ENCODE measurements at regions not wholly inside any gene's neighbourhood (a gene's known extent, or its start where the extent isn't known, plus 50 kb on each side); places are given as distances from the start of the nearest gene placed in this dataset.
A peak's percentile ranks its signal among the peaks of the same experiment; 100 is the strongest.
"Not testable (repeated sequence)": the region's sequence is repeated elsewhere in the genome, so short reads cannot be mapped to it uniquely, and the experiment has no call there.

DNA sequence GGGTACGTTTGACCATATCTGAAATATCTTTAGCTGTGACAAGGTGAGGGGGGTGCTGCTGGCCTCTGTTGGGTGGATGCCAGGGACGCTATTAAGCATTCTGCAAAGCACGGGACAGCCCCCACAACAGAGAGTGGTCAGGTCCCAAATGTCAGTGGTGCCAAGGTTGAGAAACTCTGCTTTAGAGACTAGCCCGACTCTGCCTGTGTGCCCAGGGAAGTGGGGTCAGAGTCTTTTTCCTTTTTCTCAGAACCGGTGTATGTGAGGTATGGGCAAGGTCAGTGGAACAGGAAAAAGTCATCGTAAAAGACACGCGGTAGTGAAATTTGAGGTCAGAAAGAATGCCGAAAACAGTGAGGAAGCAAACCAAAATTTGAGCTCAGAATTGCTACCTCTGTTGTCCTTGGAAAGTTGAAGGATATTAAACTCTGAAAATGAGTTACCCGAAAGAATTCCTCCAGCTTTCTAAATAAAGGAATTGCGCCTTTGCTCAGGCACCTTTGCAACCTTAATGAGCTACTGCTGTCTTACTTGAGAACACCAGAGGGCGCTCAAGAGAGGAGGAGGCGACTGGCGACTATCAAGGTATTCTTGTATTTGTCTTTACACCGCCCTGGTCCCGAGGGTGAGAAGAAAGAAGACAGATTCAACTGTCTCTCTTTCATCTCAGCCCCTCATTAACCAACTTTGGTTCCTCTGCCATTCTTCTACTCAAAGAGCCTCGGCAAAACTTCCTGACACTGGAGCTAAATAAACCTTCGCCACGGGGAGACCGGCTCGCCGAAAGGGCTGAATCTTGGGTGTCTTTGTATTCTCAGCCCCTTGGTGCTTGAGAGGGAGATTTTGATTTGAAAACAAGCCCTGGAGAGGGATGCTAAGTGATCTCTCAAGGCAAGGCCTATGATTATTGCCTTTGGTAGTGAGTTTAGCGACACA is 85.4 kb upstream of the OLIG2 start:
- DNase-seq (ENCODE audit: low read depth) = peak; percentile 31

DNA sequence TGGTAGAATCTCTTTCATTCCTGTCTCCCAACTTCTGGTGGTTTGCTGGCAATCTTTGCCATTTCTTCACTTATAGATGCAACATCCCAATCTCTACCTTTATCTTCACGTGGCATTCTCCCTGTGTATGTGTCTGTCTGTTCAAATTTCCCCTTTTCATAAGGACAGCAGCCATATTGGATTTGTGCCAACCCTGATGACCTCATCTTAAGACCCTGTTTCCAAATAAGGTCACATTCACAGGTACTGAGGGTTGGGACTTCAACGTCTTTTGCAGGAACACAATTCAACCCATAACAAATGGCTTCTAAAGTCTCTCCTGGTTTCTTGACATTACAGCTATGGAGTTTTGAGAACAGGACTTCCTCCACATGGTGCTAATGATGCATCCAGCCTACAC is 84.5 kb upstream of the OLIG2 start:
- no peak for DNase-seq (ENCODE audit: low read depth)

DNA sequence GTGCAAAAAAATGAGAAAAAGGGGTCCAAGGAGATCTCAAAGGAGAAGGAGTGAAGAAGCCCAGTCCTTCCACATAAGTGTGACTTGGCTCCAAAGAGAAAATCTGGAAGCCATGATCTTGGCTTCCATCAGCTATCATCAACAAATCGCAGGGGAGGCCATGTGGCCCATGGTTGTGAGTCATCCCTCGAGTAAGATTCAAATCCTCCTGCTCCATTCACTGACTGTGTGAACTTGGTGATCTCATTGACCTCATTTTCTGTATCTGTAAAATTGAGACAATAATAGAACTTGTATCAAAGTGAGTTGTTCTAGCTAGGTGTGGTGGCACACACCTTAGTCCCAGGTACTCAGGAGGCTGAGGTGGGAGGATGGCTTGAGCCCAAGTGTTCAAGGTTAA is 79.1 kb upstream of the OLIG2 start:
- no peak for DNase-seq (ENCODE audit: low read depth)

DNA sequence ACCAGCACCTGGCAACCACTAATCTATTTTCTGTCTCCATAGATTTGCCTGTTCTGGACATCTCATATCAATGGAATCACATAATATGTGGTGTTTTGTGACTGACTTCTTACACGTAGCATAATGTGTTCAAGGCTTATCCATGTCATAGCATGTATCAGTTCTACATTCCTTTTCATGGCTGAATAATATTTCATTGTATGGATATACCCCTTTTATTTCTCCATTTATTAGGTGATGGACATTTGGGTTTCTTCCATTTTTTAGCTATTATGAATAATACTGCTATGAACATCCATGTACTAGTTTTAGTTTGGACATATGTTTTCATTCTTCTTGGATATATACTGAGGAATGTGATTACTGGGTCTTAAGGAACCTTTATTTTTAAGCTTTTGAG is 78.0 kb upstream of the OLIG2 start:
- no peak for DNase-seq (ENCODE audit: low read depth)

DNA sequence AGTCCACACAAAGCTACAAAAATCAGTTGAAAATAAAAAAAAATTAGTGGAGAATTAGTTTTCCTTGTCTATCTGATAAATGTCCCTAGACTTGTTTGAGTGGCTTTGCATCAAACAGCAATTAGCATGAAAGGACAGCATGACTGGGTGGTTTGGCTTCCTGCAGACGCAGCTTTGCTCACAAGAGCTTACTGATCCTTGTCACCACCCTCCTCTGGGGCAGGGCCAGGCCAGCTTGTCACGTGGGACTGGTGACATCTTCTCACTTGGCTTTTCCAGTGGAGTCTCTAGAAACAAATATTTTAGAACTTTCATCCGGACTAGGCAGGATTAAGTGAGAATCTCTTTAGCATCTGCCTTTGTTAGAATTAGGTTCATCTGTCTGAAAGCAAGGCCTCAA is 76.0 kb upstream of the OLIG2 start:
- DNase-seq (ENCODE audit: low read depth) = no peak

DNA sequence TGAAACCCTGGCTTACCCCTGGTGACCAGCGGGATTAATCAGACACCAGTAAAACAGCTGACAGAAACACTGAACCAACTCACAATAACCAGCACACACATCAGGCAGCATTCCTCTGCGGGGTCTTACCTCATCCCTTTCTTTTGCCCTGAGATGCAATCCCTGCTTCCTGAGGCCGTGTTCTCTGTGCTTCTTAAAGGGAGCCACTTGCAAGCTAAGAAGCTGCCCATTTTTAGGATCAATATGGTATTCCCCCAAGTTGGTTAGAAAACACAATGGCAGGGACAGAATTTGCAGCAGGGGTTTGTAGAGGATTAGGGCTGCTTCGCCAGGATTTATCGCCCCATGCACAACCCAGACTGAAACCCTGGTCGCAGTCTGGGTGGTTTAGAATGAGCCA is 74.7 kb upstream of the OLIG2 start:
- no peak for DNase-seq (ENCODE audit: low read depth)

DNA sequence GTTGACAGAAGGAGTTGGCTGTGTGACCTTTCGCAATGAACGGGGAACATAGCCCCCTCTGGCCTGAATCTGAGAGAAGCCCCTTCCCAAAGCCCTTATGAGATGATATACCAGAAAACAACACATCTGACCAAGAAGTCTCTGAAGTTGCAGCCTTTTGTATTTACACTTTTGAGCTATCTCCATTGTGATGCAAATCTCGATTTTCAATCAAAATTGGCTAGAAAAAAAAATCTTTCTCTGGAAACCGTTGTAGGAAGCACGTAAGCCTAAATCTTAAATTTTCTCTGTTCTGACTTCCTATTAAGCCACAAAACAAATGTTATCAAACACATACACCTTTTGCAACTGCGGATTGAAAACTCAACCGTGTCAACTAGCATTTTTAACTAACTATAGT is 71.4 kb upstream of the OLIG2 start:
- DNase-seq (ENCODE audit: low read depth) = no peak

DNA sequence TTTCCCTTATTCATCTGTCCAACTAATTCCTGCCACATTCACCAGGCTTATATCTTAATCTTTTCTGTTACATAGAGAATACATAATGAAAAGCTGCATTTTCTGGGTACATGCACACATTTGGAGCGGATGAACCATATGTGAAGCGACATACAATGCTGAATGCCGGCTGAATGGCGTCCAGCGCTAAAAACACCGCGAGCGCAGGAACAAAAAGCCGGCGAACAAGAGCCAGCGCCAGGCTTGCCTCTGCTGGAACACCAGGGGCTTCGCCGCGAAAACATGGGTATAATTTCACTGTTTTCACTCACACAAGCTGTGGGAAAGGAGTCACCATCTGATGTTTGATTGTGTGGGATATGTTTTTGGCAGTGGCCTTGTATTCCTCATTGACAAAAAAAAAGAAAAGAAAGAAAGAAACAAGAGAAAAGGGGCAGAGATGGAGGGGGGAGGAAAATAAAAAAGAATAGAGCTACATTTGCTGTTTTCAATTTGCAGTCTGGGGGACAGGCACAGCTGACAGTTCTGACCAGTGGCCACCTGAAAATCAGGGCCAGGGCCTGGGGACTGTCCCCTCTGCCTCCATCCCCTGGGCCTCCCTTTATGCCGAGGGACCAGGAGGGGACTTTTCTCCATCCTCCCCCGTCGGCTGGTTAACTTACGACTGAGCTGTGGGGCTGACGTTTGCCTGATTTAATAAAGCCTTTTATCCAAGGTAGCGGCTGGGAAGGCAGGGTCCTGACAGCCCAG is 70.2 kb upstream of the OLIG2 start:
- no peak for DNase-seq (ENCODE audit: low read depth)

DNA sequence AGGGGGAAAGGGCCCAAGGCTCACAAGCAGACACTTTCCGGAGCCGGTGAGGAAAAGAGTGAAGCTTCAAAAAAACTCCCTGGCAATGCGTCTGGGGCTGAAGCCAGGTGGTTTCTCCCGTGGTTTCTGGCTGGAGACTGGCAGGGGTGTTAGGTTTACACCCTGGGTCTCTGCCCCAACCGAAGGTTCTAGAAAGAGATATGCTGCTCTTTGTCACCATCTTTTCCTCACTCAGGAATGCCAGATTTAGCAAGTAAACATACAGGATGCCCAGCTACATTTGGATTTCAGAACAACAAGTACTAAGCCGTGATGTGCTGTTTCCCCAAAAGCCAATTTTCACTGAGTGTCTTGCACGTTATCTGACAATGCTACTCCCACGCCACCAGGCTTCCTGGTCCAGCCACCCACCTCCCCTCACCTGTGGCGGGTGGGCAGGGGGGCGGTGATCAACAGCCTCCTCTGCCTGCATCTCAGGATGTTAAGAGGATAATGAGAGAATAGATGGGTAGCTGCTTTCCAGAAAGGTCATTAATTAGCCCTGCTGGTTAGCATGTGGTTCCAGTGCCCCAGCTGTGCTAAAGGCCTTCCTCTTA is 69.6 kb upstream of the OLIG2 start:
- no peak for DNase-seq (ENCODE audit: low read depth)

DNA sequence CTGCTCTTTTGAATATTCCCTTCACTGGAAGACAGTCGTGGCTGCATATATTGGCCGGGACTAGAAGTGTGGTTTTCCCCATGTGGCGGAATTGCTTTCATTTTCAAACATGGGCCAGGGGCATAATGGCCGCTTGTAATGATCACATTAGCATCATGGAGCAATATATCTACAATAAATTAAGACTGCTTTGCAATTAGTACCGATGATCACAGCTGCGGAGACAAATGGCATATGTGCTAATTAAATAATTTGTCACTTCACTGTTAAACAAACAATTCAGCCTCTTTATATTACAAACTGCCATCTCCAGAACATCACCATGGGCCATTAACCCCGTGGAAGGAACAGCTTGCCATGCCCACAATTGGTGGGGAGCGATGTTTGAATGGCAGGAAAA is 68.2 kb upstream of the OLIG2 start:
- no peak for DNase-seq (ENCODE audit: low read depth)

DNA sequence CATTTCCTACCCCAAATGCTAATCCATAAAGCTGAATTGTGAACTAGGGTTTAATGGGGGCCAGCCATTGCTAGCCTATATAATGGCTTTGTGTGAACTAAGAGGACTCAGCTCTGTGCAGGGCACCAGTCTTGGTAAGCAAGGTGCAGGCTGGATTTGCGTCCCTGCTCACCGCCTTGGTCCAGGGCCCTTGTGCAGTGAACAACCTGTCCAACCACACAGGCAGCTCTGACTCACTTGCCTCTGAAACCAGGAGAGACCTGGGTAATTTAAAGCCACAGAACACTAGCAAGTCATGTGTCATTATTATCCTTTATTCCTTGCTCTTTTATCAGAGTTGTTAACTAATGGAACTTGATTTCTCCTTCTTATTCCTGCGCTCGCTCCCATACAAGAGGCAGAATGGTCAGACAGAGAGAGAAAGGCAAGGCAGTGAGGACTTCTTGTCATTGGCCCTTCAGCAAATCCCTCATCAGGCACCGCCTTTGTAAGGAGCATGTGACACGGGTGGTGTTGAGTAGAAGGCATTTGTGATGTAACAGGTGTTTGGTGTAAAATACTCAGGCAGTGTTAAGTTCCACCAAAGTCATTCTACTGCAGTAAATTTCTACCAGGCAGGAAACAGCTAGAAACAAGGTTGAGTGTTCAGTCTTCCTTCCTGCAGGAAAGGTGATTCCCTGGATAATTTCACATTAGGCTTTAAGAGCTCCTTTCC is 67.3 kb upstream of the OLIG2 start:
- DNase-seq (ENCODE audit: low read depth) = no peak

DNA sequence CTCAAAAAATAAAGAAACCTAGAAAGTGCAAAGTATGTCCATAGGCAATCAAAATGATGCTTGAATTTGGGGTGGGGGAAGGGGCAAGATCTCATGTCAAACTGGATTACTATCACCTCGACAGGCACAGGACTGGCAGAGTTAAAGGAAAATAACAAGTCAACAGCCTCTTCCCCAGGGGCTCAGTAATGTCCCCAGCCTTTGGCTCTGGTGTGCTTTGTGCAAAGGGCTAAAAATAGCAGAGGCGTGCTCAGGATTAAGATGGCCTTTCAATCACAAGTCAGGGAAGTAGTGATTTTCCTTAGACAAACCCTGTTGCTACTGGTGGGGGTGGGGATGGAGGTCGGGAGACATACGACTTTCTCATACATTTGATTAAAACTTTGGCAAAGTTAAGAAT is 63.5 kb upstream of the OLIG2 start:
- no peak for DNase-seq (ENCODE audit: low read depth)

DNA sequence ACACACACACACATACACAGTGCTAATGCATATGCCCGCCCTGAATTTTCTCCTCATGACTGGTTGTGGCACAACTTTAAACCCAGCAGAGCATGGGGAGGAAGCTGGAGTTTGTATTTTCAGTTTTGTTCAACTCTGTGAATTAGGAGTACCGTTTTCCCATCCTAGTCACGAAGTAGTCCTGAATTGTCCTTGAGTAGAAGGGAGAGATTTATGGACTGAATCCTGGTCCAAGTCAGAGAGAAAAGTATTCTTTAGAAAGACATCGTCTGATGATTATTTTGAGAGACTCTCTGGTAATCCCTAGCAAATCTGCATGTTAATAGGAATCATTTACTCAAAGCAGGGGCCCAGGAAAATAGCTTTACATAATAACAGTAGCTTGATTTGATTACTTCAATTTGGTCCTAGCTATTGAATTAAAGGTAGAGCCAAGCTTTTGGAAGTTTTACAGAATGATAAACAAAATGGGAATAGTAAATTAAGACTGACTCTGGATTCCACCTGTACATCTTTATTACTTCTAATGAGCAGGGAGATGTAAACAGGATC is 60.5 kb upstream of the OLIG2 start:
- DNase-seq (ENCODE audit: low read depth) = no peak

DNA sequence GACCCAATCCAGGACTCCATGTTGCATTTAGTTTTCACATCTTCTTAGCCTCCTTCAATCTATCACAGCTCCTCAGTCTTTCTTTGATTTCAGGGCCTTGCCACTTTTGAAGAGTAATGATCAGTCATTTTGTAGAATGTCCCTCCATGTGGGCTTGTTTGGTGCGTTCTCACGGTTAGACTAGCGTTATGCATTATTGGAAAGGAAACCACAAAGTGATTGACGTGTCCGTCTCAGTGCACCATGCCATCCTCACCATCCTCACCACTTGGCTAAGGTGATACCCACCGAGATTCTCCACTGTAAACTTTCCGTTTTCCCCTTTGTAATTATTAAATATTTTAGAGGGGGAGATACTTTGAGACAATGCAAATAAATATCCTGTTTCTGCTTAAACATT is 59.6 kb upstream of the OLIG2 start:
- no peak for DNase-seq (ENCODE audit: low read depth)

DNA sequence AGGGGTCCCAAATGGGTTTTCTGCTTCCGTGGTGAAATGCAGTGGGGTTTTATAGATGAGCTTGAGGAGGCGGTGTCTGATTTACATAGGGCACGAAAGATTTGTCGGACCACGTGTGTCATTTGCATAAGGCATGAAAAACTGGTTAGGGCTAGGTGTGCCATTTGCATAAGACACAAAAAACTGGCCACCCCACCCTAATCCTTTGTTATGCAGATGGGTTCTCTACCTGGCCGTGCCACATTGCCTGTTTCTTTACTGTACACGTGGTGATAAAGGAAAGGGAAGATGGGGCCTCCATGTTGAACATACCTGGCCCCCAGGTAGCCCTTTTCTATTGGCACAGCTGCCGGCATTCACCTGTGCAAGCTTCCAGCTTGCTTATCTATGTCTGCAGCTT is 57.6 kb upstream of the OLIG2 start:
- DNase-seq (ENCODE audit: low read depth) = not testable (repeated sequence)

DNA sequence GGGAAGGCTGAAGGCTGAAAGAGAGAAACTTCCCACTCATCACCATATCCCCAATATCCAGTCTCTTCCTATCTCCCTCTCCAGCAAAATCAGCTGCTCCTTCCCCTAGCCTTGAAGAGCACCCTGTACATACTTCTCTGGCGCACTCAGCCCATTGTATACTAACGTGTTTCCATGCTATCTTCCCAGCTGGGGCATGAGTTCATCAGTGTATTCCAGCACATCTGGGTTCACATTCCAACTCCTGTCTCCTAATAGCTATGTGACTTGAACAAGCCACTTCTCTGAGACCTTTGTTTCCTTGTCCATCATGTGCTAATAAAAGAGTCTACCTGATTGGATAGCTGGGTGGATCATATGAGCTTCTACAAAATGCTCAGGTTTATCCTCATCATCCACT is 51.1 kb upstream of the OLIG2 start:
- no peak for DNase-seq (ENCODE audit: low read depth)

DNA sequence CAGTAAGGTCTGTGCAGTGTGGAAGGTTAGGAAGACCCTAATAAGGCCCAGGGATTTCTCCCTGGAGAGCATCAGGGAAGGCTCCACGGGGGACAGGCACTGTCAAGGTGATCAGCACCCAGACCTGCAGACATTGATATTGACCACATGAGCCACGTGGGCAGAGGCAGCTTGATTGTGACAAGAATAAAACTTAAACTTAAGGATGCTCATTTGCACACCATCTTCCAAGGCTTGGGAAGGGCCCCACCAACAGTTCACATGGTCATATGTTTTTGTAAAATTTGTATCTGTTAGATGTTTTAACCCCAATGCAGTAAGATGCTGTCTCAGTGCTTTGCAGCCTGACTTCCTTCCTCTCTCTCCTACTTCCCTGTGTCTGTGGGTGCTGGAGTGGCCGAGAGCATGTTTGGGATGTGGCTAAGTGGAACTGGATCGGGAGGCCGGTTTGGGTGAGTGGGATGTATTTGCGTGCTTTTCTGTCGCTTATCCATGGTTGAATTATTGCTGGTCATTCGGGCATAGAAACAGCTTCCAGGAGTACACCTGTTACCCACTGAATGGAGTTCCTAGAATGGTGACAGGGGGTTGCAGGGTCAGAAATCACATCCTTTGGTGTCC is 49.8 kb upstream of the OLIG2 start:
- DNase-seq (ENCODE audit: low read depth) = no peak

All from amniotic epithelial cell (primary cell).